Thyroid gland (tissue), 4 donors: ENCODE measurements at regions not wholly inside any gene's neighbourhood (a gene's known extent, or its start where the extent isn't known, plus 50 kb on each side); places are given as distances from the start of the nearest gene placed in this dataset.

Experiments
- POLR2A ChIP-seq, 2 donors: fragments of 450-650 bp; IDR thresholded peaks; one replicate each; pipeline ENCODE4 v1.6.1; 2017; ENCODE audit warnings: antibody characterized with exemption in 2 of 2, mild to moderate bottlenecking in 2 of 2, moderate library complexity in 1 of 2
- TF ChIP-seq, protein P1 (sequence below), 6 experiments: fragments of 200-600 bp in 3 of 6; fragments of 450-650 bp in 3 of 6; sonication (generic) in 3 of 6; IDR thresholded peaks; one replicate each; pipeline ENCODE4 v1.5.1; 2016 to 2019; ENCODE audit warnings: antibody characterized with exemption in 6 of 6, mild to moderate bottlenecking in 2 of 6, inconsistent platforms in 1 of 6, moderate library complexity in 1 of 6

DNA sequence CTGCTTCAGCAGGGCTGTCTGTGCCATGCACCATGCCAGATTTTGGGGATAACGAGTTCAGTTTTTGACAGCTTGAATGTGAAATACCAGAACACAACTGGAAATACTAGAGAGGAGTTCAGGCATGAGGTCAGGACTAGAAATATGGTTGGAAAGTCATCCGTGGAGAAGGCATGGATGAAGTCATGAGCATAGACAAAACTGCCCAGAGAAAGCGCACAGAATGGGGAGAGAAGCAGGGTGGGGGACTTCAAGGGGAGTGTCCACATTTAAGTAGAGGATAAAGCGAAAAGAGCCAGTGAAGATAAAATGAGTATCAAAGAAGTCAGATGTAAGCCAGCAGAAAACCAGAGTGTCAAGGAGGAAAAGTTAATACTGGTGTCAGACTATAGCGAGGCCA is 653.4 kb upstream of the ARID1B start:
- TF ChIP-seq, protein P1, sequence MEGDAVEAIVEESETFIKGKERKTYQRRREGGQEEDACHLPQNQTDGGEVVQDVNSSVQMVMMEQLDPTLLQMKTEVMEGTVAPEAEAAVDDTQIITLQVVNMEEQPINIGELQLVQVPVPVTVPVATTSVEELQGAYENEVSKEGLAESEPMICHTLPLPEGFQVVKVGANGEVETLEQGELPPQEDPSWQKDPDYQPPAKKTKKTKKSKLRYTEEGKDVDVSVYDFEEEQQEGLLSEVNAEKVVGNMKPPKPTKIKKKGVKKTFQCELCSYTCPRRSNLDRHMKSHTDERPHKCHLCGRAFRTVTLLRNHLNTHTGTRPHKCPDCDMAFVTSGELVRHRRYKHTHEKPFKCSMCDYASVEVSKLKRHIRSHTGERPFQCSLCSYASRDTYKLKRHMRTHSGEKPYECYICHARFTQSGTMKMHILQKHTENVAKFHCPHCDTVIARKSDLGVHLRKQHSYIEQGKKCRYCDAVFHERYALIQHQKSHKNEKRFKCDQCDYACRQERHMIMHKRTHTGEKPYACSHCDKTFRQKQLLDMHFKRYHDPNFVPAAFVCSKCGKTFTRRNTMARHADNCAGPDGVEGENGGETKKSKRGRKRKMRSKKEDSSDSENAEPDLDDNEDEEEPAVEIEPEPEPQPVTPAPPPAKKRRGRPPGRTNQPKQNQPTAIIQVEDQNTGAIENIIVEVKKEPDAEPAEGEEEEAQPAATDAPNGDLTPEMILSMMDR (IDR thresholded peaks at IDR 0.05): no peak
- TF ChIP-seq POLR2A (IDR thresholded peaks at IDR 0.05): no peak
